ENCODE measurements at regions not wholly inside any gene's neighbourhood (a gene's known extent, or its start where the extent isn't known, plus 50 kb on each side); places are given as distances from the start of the nearest gene placed in this dataset.
A peak's percentile ranks its signal among the peaks of the same experiment; 100 is the strongest.

DNA sequence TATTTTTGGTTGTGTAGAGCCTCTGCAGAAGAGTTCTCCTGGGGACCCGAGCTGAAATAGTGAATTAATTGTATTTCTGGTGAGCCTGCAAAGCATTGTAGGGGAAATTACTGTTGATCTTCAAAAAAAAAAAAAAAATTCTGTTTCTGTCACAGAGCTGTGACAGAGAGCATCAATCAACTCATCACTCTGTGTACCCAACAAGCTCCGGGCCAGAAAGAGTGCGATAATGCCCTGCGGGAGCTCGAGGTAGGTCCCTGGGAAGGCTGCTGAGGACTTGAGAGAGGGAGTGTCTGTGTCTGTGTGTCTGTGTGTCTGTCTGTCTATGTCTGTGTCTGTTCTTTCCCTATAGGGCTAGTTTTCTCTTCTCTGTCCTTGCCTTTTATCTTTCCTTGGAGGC is 294.4 kb upstream of the TPM1 start:
- DNase-seq (ENCODE audit: low spot score): no peak

DNA sequence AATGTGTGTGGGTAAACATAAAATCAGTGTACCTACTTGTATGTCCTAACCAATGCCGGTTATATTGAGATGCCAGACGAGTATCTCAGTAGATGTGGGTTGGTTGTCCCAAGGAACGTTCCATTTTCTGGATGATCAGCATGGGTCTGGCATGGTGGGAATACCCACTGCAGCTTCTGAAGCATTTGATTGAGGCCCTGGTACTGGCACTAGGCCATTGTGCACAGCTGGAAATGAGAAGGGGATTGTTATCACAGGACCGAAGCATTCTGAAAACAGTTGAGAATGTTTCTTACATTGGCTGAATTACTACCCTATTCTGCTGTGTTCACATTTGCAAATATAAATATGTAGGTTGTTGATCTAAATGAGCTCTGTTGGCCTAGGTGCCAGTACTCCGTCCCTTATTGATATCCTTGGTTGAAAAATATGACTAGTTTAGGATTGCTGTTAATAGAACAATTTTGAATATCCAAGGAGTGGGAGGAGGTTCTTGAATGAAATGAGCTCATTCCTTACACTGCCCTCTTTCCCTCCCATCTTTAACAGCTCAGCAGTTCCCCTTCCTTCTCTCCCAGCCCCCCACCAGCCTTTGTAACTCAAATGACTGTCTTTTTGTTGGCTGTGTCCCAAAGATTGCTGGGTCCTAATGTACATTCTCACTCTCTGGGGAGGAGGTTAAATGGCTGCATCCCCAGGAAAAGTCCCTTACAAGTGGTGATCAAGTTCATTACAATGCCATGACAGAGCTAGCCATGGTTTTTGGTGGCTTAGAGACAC is 293.3 kb upstream of the TPM1 start:
- DNase-seq (ENCODE audit: low spot score): no peak

DNA sequence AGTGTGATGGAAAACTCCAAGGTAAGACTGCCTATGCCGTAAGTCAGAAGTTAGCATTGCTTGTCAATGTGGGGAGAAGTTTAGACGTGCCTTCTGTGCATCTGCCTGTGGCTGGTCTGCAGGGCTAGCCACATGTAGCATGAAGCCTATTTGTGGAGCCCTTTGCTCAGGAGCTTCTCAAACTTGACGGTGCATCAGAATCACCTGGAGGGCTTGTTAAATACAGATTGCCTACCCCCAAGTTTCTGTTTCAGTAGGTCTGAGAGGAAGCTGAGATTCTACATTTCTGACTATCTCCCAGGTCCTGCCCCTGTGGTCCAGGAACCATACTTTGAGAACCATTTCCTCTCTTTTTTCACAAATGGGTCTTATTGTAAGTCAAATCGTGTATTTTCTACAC is 292.1 kb upstream of the TPM1 start:
- DNase-seq (ENCODE audit: low spot score): no peak

DNA sequence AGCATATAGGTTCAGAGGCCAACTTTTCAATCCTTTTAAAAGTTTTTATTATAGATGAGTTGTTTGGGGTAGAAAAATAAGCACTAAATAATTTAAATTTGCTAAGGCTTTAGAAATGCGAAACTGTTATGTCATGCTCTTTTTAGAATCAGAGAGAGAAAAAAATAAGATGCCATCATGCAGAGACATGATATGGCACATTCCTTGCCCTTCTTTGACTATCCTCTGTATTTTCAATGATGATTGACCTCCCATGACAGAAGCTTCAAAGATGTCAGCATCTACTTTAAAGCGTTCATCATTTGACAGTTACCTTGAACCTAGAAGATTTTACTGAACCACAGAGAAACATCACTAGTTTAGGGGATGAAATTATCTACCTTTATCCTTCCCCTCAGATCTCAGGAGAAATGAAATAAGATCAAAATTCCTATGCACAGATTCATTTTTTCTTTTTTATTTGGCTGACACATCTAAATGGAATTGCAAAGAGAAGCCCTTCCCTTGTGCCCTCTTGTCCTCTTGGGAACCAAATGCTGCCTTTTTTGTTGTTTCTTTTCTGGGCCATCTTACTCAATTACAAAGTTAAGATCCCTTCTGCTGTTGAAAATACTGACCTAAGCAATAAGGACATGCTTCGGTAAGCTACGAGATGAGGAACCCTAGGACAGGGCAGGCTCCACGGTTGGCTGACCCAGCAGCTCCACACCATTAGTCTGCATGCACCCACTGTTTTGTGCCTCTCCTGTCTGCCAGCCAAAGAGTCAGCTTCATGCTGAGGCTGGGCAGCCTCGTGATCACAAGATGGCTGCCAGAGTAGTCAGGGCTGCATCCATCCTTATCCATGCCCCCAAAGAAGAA is 289.7 kb upstream of the TPM1 start:
- no peak for DNase-seq (ENCODE audit: low spot score)

DNA sequence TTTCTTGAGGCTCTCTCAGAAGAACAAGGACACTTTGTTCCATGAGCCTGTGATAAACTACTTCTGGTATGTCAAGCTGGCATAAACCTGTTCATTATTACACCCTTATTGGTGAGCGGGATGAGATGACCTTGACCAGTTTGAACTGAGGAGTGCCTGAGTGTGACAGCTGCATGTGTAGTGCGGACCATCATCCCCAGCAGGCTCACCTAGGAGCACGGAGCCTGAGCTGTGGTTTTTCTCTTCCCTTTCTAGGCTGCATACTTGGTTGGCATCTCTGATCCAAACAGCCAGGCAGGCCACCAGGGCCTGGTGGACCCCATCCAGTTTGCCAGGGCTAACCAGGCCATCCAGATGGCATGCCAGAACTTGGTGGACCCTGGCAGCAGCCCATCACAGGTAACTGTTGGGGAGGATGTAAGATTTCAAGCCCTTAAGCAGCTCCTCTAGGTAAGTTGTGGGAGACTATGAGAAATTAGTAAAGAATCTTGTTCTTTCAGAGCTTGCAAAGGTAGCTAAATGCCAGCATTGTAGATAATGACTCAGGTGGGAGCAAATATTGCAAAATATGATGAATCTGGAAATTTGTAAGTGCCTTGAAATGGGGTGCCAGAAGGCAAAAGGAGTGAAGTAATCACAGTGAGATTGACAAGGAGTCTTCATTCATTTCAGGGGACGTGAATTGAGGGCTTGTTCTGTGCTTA is 288.9 kb upstream of the TPM1 start:
- no peak for DNase-seq (ENCODE audit: low spot score)

DNA sequence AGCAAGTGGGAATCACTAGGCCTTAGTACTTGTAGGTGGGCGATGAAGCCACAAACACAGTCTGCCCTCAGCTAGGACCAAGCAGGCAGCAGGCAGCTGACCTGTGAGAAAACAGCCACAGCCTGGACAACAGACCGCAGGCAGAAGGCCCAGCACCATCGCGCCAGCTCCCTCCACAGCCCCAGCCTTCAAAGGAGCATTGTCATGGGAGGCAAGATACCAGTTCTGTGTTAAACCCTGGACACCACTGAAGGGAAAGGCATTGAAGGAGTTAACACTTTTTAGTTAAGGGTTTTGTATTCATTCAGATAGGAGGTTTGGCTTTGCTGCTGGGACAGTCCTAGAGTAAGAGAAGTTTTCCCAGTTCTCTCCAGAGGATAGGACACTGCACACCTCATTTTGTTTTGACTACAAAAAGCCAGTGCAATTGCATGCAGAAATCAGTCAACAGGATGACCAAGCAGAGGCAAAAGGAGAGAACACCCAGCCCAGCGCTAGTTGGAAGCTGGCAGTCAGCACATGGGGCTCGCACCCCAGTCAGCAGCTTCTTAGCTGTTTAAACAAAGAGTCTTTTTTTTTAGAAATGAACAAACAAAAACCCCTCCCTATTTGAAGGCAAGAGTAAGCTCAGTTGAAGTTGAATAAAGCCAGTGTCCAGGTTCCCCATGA is 286.1 kb upstream of the TPM1 start:
- no peak for DNase-seq (ENCODE audit: low spot score)

DNA sequence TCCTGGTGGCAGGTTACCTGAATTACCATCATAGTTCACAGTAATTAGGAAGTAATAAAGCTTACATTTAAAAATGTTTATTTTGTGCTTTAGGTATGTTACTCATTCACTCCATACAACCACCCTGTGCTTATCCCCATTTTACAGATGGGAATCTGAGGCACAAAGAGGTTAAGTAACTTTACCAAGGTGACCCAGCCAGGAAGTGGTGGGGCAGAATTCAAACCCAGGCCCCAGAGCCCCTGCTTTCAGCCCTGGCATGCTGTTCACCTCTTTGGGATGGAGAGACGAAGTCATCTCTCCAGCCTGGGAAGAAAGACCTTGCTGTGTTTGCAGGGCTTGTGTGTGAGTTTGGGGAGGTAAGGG is 285.6 kb upstream of the TPM1 start:
- no peak for DNase-seq (ENCODE audit: low spot score)

DNA sequence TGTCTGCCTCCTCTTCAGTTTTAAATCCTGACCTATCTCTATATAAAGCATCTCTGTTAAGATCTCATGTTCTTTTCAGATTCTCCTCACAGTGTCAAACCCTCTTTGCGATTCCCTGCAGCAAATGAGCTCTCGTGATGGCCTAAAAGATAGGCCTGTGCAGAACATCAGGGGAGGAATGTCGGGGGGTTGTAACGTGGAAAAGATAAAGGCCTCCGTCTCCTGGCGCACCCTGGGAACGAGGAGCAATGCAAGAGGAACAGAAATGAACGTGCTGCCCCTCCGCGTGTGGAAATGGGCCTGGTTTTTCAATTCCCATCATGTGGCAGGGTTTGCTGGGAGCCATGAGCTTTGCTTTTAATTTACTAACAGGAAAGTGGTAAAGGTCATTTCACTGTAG is 285.0 kb upstream of the TPM1 start:
- DNase-seq (ENCODE audit: low spot score): no peak

DNA sequence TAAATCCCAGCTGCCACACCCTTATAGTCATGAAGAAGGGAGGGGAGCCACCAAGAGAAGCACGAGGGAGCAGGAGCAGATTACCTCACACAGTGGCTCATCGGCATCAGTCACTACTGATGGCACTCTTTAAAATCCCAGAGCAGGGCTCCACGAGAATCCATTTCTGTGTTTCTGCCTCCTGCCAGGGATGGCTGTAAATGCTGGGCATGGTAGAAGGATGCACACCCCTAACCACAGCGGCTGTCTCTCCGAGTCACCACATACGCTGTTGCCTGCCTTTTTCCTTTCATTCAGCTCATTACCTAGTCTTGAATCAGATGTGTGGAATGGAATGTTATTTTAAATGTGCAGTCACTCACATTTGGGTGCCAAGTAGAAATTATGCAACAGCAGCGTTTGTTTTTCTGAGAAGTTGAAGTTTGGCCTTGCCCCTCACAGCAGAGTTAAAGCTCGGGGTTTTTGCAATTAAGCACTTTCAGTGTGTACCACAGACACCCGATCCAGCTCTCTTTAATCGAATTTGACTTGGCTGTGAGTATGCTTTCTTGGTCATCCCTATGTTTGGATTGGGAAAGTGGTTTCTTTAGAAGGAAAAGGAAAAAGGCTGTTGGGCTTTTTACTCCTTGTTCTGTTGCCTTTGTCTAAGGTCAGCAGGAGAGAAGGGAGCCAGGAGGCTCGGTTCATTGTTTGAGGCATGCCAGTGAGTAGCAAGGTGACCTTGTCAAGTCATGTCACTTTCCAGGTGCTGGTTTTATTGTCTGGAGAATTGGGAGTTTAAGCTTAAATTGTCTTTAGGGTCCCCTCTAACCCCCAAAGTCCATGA is 284.2 kb upstream of the TPM1 start:
- no peak for DNase-seq (ENCODE audit: low spot score)

DNA sequence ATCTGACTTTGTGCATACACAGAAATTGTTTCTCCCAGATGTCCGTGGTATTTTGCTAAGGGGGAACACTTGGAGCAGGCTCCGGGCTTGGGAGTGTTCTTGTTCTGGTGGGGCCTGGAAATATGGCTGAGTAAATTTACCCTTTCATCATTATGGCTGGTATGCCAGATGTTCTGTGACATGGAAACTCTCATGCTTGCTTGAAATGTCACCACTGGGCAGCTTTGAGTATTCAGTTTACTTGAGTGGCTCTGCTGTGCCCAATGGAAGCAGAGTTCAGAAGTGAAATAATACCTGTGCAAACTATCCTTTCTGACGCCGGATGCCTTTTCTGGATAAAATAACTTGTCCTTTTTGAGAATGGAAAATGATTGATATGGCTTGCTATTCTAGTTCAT is 283.6 kb upstream of the TPM1 start:
- DNase-seq (ENCODE audit: low spot score): no peak

DNA sequence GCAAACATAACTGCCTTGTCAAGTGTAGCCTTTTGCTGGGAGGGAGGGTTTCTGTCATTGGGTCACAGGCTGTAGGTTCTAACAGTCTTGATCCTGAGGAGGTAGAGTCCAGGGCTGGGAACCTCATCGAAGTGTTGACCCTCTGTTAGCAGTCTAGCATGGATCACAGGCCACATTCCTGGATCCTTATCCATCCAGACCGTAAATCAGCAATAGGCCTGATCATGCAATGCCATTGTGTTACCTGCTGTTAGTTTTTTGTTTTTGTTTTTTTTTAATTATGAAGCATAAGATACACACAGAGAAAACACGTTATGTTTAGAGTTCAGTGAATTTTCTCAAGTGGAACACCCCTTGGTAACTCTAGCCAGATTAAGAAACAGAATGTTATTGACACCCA is 282.0 kb upstream of the TPM1 start:
- DNase-seq (ENCODE audit: low spot score): no peak

DNA sequence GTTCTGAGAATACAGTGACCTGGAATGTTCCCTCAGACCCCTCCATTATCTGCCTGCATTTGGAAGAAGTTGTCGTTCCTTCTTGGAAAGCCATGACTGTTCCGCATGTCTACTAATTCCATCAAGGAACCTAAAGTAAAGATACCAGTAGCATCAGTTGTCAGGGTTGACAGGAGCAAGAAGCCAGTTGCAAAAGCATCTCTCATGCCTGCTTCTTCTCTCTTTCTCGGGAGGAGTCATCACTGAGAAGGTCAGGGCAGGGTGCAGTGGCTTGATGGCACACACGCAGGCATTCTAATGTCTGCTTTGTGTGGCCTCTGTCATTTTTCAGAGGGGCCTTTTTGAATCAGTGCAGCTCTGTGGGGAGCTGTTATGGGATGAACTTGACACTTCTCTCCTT is 276.6 kb upstream of the TPM1 start:
- no peak for DNase-seq (ENCODE audit: low spot score)

DNA sequence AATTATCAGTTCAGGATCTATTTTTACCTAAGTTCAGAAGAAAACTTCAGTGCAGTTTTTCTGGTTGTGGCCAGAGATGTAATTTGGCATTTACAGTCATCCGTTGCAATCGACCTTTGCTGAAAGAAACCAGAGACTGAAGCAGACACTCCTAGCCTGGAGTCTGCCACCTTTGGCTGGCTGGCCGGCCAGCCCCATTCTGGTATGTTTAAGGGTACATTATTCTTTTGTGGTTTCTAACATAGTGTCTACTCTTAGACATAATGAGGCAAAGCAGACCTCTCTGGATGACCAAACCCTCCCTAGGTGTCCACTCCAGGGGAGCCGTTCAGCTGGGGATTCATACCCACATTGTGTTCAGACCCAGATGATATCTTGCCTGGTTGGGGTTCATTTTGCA is 275.9 kb upstream of the TPM1 start:
- DNase-seq (ENCODE audit: low spot score): no peak

DNA sequence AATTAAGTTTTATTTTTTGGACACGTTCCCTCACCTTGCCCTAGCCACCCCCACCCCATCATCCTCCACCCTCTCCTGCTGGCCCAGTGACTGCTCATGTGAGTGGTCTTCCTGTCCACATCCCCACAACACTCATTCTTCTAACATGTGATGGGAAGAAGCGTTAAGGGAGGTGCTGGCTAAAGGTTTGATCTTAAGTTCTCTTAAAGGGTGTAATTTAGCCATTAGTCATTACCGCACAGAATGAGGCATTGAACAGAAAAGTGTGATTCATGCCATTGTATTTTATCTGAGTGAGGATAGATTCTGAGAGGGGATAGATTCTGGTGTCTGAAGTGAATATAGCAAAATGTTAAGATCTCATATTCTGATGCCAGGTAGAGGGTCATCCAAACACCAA is 272.9 kb upstream of the TPM1 start:
- peak; percentile 4 for DNase-seq (ENCODE audit: low spot score)

DNA sequence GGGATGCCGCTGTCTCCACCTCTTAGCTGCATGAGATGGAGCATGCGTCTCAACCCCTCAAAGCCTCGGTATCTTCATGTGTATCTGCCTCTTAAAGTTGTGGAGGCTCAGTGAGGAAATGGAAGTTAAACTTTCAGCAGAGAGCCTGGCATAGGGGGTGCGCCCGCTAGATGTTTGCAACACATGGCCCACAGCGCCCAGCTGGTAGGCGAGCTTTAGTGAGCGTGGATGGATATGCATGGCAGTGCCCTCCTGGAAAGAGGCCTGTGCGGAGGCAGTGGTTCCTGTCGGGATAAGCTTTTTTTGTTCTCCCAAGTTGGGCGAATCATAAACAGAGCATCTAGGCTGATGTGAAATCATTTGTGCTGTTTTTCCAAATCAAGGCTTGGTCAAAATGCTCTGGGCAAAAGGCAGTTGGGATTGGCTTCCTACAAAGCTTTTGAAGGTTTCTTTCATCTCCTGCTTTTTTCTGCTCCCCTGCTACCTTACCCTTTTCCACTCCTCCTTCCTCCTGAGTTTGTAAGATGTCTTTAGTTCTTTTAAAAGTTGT is 272.4 kb upstream of the TPM1 start:
- no peak for DNase-seq (ENCODE audit: low spot score)

DNA sequence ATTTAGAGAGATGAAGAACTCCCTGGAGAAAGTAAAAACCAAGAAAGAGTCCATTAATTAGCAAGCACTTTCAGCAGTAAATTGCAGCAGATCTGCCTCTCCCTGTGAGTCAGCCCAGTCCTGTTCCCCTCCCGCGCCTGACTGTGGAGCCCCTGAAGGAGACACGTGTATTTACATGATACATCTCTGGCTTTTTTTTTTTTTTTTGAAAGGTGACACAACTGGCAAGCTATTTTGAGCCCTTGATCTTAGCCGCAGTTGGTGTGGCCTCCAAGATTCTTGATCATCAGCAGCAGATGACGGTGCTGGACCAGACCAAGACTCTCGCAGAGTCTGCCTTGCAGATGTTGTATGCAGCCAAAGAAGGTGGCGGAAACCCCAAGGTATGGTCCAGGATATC is 271.8 kb upstream of the TPM1 start:
- DNase-seq (ENCODE audit: low spot score): no peak

DNA sequence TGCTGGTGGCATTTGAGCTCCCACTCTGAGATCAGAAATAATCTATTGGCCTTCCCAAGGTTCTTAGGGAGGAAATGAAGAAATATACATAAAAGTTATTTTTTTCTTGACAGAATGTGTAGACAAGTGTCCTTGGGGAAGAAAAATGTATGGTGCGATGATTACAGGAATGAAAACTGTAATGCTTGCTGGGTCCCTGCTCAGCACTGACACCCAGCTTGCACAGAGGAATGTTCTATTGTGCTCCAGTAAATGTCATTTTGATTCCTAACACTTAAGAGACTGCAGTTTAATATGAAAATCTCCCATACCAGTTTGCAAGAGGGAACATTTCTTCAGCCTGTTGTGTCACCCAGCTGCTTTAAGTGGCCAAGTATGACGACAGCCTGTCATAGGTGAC is 271.3 kb upstream of the TPM1 start:
- DNase-seq (ENCODE audit: low spot score): no peak

DNA sequence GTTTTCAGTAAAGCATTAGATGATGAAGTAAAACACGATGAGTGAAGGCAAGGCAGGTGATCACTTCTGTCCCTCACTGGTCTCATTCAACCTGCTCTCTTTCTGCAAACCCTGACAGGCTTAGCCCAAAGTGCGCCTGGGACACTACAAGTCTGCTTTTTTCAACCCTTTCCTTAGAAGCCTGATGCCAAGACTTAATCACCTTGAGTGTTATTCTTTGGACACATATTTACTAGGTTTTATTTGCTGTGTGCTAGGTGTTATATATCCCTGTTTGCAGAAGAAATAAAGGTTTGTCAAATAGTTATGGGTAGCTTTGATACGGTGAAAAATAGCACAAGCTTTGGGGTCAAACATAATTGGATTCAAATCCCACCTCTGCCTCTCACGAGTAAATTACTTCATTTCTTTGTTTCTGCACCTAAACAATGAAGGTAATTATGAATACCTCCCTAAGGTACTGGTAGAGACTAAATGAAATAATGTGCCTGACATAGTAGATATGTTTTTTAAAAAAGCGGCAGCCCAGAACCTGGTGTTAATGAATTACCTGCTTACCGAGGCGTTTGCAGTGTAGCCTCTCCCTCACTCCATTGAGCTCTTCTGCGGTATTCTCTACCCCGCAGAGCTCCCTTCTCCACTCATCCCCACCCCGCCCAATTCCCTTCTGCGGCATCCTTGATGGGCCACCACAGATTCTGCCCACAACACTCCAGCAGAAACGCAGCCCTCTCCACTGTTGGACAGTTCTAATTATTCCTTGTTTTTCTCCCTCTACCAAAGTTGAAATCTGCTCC is 269.0 kb upstream of the TPM1 start:
- DNase-seq (ENCODE audit: low spot score): no peak

DNA sequence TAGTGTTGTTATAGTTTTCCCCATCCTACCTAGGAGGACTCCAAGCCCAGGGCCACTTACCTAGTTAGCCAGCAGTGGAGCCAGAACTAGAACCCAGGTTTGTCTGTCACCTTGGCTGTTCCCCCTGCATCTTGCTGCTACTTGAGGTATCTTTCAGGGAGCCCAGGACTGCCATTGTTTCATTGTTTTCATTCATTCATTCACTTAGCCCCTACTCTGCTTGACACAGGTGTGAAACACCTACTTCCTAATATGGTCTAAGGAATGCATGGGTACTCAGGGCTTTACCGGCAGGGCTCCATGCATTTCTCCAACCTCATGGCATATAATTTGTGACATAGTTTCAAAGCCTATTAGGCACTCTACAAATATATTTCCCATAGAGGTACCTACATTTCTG is 266.6 kb upstream of the TPM1 start:
- no peak for DNase-seq (ENCODE audit: low spot score)

DNA sequence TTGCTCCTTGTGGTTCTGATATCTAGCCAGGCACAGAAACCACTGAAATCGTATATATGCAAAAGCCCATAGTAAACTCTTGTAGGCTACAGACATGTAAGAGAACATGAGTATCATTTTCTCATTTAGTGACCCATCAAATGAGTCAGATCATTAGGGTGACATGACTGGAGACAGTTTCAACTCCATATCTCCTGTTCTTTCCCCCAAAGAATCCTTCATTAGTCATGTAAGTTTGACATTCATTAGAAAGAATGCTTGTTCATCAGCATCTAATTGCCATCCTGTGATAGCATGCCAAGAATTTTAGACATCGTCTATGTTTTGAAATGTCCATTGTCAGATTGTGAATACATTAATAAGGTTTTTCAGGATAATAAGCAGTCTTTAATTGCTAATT is 264.9 kb upstream of the TPM1 start:
- DNase-seq (ENCODE audit: low spot score): peak; percentile 8

Data from COLO829 (cell line).